PFSK-1 (cell line): ENCODE measurements at regions not wholly inside any gene's neighbourhood (a gene's known extent, or its start where the extent isn't known, plus 50 kb on each side); places are given as distances from the start of the nearest gene placed in this dataset.

ENCODE experiments used
- FOXP2 ChIP-seq: optimal IDR thresholded peaks from 2 replicates; pipeline ENCODE3; 2011; ENCODE audit warnings: borderline replicate concordance, control low read depth, inconsistent platforms; ENCODE audit not compliant: insufficient read depth; ENCODE audit errors: extremely low read length, extremely low read depth
- POLR2AphosphoS5 ChIP-seq: IDR thresholded peaks from 2 replicates; pipeline ENCODE4 v1.6.1; 2012; ENCODE audit warnings: low read depth, mild to moderate bottlenecking, control low read depth, low read length, moderate library complexity
- SIN3A ChIP-seq: IDR thresholded peaks from 2 replicates; pipeline ENCODE4 v1.6.1; 2012; ENCODE audit warnings: mild to moderate bottlenecking, low read length, moderate library complexity, borderline replicate concordance; ENCODE audit not compliant: insufficient read depth
- TAF1 ChIP-seq: IDR thresholded peaks from 2 replicates; pipeline ENCODE4 v1.6.1; 2012; ENCODE audit warnings: low read length, control low read depth, borderline replicate concordance; ENCODE audit not compliant: insufficient read depth
- TF ChIP-seq, protein P1 (sequence below), 2 experiments: IDR thresholded peaks; 2 replicates each; pipeline versions ENCODE4 v1.6.1 to v1.8.0; 2011 to 2012; ENCODE audit warnings: low read depth in 2 of 2, low read length in 2 of 2, control low read depth in 1 of 2, inconsistent platforms in 1 of 2, mild to moderate bottlenecking in 1 of 2, moderate library complexity in 1 of 2; ENCODE audit not compliant: insufficient read depth in 1 of 2

DNA sequence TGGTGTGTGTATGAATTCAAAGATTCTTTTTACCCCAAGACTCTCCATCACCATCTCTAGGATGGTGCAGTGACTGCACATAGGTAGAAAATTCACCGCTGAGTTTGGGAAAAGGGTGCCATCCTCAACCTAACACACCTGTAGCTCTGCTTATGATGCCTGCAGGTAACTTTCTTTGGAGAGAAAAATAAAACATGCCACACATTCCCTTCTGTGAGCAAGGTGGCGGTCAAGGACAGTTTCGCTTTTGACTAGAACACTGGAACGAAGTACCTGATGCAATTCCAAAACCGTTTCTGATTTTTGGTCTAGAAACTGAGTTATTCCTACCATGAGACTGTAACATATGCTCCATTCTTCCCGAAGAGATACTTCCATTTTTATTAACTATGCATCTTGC is 205.6 kb downstream of the FGFR2 start:
- TF ChIP-seq, protein P1, sequence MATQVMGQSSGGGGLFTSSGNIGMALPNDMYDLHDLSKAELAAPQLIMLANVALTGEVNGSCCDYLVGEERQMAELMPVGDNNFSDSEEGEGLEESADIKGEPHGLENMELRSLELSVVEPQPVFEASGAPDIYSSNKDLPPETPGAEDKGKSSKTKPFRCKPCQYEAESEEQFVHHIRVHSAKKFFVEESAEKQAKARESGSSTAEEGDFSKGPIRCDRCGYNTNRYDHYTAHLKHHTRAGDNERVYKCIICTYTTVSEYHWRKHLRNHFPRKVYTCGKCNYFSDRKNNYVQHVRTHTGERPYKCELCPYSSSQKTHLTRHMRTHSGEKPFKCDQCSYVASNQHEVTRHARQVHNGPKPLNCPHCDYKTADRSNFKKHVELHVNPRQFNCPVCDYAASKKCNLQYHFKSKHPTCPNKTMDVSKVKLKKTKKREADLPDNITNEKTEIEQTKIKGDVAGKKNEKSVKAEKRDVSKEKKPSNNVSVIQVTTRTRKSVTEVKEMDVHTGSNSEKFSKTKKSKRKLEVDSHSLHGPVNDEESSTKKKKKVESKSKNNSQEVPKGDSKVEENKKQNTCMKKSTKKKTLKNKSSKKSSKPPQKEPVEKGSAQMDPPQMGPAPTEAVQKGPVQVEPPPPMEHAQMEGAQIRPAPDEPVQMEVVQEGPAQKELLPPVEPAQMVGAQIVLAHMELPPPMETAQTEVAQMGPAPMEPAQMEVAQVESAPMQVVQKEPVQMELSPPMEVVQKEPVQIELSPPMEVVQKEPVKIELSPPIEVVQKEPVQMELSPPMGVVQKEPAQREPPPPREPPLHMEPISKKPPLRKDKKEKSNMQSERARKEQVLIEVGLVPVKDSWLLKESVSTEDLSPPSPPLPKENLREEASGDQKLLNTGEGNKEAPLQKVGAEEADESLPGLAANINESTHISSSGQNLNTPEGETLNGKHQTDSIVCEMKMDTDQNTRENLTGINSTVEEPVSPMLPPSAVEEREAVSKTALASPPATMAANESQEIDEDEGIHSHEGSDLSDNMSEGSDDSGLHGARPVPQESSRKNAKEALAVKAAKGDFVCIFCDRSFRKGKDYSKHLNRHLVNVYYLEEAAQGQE (IDR thresholded peaks at IDR 0.05; ENCODE audit: insufficient read depth in 1 of 2, low read depth in 2 of 2, low read length in 2 of 2) = no peak
- TF ChIP-seq SIN3A = no peak
- TF ChIP-seq FOXP2 = no peak
- no peak for TF ChIP-seq POLR2AphosphoS5
- no peak for TF ChIP-seq TAF1

DNA sequence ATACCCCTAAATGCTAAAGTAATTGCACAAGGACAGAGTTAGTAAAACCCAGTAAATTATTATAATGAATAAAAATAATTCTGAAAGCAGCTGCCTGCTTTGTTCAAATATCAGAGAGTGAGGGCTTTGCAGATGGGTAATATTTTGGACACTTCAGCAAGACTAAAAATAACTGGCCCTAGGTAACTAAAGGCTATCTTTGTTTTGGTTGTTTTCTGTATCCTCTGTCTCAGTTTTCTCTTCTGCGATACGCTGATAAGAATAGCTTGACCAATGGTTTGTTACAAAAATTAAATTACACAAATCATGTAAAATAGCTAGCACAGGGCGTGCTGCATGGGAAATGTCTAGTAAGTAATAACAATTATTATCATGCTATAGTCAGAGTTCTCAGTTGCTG is 204.7 kb downstream of the FGFR2 start:
- TF ChIP-seq, protein P1 (IDR thresholded peaks at IDR 0.05; ENCODE audit: insufficient read depth in 1 of 2, low read depth in 2 of 2, low read length in 2 of 2) = no peak
- TF ChIP-seq SIN3A = no peak
- TF ChIP-seq FOXP2 = no peak
- no peak for TF ChIP-seq POLR2AphosphoS5
- no peak for TF ChIP-seq TAF1

DNA sequence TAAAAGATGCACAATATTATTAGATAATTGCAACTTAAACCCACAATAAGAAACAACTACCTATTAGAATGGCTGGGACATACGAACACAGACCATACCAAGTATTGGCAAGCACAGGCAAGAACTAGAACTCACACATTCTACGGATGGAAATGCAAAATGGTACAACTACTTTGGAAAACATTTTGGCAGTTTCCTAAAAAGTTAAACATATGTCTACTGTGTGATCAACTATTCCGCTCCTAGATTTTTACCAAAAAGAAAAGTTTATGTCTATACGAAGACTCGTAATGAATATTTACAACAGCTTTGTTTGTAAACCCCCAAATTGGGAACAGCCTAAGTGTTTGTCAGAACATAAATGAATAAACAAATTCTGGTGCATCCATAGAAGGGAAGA is 194.7 kb downstream of the FGFR2 start:
- TF ChIP-seq FOXP2 = no peak

DNA sequence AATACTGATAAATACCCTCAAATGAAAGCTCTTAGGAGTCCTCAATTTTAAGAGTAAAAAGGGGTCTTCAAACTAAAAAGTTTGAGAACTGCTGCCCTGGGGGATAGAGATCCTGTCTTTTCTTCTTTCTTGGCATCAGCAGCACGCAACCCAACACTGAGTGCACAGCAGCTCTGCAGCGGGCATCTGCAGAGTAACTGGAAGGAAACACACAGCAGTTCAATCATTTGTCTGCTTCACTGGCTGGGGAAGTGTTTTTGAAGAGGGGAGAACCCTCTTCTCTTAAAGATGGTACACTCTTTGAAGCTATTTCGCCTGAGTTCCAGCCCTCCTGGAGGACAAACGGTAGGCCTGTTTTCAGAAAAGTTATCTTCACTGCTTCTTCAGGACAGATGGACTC is 193.6 kb downstream of the FGFR2 start:
- TF ChIP-seq, protein P1 (IDR thresholded peaks at IDR 0.05; ENCODE audit: insufficient read depth in 1 of 2, low read depth in 2 of 2, low read length in 2 of 2) = no peak

DNA sequence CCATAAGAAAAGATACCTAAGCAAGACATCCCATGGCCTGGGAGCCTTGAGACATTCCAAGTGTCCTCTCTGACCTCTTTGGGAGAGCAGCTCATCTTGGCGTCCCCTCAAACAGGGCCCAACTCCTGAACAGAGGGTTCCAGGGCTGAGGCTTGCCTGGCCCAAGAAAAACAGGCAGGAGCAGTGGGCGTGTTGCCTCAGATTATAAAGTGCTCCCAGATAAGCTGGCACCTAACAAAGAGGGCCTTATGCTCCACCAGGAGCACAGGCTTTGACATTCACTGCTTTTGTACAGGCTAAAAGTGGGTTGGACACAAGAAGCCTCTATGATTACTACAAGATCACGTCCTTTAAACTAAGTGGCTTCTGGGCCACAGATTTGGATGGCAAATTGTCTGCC is 193.1 kb downstream of the FGFR2 start:
- TF ChIP-seq TAF1 (no peak), POLR2AphosphoS5 (no peak), SIN3A (no peak), FOXP2 (no peak)
- TF ChIP-seq, protein P1 (IDR thresholded peaks at IDR 0.05; ENCODE audit: insufficient read depth in 1 of 2, low read depth in 2 of 2, low read length in 2 of 2) = no peak
